NCI-H774 (cell line): ENCODE measurements at regions not wholly inside any gene's neighbourhood (a gene's known extent, or its start where the extent isn't known, plus 50 kb on each side); places are given as distances from the start of the nearest gene placed in this dataset.
"Not testable (repeated sequence)": the region's sequence is repeated elsewhere in the genome, so short reads cannot be mapped to it uniquely, and the experiment has no call there.

ENCODE experiments used
- DNase-seq: peaks from one replicate; lab custom pipeline; 2025; lab: John Stamatoyannopoulos, UW

DNA sequence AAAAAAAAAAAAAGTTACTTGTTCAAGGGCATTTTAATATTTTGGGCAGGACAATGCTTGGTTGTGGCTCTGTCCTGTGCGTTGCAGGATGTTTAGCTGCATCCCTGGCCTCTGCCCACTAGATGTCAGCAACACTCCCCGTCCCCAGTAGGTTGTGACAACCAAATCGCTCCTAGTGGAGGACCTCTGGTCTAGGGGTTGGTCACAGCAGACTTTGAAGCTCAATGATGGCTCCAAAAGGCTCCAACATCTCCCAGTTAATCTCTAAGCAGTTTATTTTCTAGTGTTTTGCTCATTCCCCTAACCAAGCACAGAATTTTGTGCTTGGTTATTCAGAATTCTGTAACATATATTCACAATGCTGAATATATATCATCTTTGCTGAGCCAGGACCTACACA lies 67.0 kb downstream of the CHRNA1 start:
- DNase-seq: peak; percentile 57

- no peak for DNase-seq
Measured at GRCh38 chr2:174694920-174695319, 69.4 kb downstream of the CHRNA1 start.

GRCh38 chr2:174694196-174694878 lies 69.9 kb downstream of the CHRNA1 start:
- DNase-seq: no peak

- no peak for DNase-seq
Measured at GRCh38 chr2:174693344-174693743, 70.9 kb downstream of the CHRNA1 start.

- no peak for DNase-seq
Measured at GRCh38 chr2:174692256-174692919, 71.9 kb downstream of the CHRNA1 start.

- no peak for DNase-seq
Measured at GRCh38 chr2:174691201-174691779, 73.0 kb downstream of the CHRNA1 start.

GRCh38 chr2:174690026-174690425 lies 74.2 kb downstream of the CHRNA1 start:
- no peak for DNase-seq

GRCh38 chr2:174688079-174688478 lies 76.2 kb downstream of the CHRNA1 start:
- no peak for DNase-seq

DNA sequence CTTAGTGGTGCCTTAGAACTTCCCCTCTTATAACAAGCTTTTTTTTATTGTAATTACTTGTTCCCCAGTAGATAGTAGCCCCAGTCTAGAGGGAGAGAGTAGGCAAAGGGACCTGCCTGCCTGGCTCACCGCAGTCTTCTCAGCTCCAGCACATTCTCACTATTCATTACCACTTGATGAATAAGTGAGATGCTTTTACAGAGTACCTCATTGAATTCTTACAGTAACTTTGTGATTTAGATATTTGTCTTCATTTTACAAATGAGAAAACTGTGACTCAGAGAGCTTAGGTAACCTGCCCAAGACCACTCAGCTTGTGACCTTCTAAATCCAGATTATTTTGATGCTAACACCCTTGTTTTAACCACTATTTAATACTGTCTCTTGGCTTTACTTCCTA lies 77.8 kb downstream of the CHRNA1 start:
- DNase-seq: no peak

DNA sequence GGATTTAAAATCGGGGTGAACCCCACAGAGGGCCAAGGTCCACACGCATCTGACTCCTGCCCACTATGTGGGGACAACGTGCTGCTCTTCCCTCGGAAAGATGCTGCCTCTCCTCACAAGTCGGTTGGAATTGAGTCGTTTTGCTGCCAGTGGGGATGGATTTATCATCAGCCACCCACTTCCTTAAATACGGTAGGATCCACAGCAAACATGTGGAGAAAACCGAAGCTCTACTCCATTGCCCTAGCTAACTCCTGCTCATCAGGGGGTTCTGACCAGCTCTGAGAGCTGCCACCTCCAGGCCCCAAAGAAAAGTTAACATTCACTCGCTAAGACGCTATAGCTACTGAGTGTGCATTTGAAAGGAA lies 80.9 kb downstream of the CHRNA1 start:
- DNase-seq: no peak

DNA sequence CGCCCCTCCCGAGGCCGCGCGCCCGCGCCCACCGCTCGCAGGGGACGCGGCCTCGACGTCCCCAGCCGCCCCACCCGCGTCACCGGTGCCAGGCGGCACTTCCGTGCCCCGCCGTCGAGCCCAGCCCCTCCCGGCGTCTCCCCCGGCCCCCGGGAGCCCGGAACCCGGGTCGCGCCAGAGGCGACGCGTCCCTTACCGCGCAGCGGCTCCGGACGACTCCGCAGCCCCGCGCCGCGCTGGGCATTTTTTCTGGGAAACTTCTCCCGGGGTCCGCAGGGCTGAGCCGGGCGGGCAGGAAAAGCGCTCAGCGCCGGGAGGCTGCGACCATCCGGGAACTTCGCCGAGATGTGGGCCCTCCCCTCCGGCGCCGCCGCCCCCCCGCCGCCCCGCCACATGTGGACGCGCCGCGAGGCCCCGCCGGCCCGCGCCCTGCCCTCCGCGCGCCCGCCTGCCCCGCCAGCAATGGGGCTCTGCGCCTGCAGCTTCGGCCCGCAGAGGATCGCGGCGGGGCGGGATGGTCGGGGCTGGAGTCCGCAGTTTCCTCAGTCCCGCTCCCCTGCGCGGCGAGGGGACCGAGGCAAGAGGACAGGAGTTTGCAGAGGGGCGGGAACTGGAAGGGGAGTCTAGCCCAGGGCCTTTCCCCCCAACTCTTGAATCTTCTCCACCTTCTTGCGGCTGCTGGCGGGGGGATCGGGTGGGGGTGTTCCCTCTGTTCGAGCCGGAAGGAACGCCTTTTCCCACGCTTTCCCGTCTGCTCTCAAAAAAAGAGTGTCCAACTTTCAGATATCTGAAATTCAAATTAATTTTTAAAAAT lies 81.5 kb downstream of the CHRNA1 start:
- DNase-seq: peak; percentile 59

- DNase-seq: peak; percentile 15
Measured at GRCh38 chr2:174682007-174682577, 82.2 kb downstream of the CHRNA1 start.

DNA sequence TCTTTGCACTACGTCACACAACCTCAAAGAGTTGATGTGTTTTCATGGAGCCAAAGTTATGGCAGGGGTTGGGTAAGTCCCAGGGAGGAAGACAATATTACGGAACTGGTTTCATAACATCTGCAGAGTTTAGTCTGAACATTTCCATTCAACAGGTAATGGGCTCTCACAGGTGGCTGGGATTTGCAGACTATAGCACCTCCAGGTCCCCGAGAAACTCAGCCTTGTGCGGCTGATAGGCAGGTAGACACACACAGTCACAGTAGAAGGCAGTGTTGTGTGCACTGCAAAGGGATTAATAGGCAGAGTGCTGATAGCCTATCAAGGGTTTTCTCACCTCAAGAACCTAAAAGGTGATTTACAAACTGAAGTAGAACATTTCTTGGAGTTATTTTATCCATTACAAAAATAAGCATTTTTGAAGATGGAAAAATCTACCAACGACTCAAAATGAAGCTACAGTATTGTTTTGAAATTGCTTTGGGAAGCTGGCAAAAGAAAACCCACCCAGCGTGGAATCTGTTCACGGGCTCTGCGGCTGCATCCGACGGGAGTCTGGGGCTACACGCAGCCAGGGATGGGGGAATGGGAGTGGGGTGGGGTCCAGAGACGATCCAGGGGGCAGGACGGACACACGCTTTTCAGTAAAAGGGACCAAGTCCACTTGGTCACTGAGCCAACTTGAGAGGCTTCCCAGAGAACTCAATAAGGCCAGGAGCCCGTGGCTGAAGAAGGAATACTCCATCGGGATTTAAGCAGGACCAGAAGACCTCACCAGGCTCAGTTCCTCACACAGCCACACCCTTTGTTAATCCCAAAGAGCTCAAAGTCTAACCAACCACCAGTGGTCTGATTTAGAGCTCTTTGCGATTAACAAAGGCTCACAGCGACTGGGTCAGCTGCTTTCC lies 82.9 kb downstream of the CHRNA1 start:
- DNase-seq: no peak

GRCh38 chr2:174680221-174680620 lies 82.6 kb upstream of the WIPF1 start:
- no peak for DNase-seq

DNA sequence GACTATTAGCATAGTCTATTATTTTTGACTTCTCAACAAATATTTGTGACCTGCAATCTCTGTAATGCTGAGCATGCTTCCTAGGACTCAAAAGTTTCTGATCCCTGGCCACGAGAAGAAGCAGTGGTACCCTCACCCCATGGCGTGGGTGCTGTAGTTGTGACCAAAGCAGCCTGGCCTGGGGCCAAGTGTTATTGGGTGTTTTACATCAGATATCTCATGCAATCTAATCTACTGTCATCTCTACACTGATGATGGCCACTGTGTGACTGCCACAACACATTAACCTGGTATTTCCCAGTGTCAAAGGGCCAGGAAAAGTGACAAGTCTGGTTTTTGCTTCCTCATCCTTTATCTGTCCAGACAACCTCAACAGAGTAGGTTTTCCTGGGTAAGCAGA lies 80.8 kb upstream of the WIPF1 start:
- DNase-seq: no peak

- DNase-seq: no peak
Measured at GRCh38 chr2:174675615-174676014, 78.0 kb upstream of the WIPF1 start.

DNA sequence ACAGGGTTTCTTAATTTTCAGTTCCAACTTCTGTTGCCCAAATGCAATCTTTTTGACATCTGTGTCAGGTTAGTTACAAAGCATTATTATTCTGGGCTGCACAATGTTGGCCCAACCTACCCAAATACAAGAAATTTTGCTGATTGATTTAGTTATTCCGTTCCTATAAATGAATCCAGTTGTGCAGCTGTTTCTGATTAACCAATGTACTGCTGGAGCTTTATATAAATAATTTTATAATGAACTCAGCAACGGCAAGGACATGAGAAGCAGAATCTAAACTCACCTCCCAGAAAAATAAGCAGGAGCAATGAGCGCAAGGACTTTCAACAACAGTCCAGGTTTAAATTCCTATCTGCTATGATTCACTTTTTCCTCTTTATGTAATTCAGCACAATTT lies 76.3 kb upstream of the WIPF1 start:
- DNase-seq: no peak

- DNase-seq: no peak
Measured at GRCh38 chr2:174673440-174673839, 75.8 kb upstream of the WIPF1 start.

- DNase-seq: not testable (repeated sequence)
Measured at GRCh38 chr2:174671532-174671931, 73.9 kb upstream of the WIPF1 start.

DNA sequence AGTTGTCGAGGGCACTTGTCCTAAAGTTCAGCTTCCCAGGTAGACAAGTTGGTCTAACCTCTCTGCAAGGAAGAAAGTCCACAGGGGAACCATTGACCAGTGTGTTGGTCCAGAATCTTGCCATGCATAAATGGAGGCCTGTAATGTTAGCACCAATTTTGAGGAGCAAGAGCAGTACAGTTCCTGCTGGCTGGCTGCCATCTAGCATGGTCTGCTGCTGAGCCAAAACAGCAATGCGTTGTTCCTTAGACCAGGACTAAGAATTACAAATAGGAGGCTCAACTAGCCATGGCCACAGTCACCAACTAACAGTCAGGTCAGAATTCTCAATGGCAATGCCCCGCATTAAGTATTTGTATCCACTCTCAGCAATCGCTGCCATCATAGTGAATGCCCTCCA lies 72.8 kb upstream of the WIPF1 start:
- DNase-seq: no peak

DNA sequence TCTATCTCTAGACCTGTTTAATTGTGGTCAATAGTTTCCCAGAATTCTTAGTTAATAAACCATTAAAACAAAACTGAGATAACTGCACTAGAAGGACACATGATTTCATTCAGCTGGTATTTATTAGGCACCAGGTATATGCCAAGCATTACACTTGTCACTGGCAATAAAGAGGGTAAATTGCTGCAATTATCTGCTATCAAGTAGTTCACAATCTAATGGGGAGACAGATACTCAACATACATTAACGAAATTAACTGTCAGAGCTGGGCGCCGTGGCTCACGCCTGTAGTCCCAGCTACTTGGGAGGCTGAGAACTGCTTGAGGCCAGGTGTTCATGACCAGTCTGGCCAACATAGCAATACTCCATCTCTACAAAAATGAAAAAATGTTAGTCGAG lies 71.7 kb upstream of the WIPF1 start:
- DNase-seq: no peak
